HEK293 (cell line): ENCODE measurements at regions not wholly inside any gene's neighbourhood (a gene's known extent, or its start where the extent isn't known, plus 50 kb on each side); places are given as distances from the start of the nearest gene placed in this dataset.

Source experiments
- GLI4 ChIP-seq: fragments of 450-650 bp; formaldehyde crosslinking; IDR thresholded peaks from 2 replicates; pipeline ENCODE4 v1.5.1; 2016; ENCODE audit warnings: missing biosample characterization, missing genetic modification characterization
- KLF17 ChIP-seq: fragments of 450-650 bp; formaldehyde crosslinking; IDR thresholded peaks from 2 replicates; pipeline ENCODE4 v1.5.1; 2016; ENCODE audit warnings: missing biosample characterization, missing genetic modification characterization
- MZF1 ChIP-seq: fragments of 450-650 bp; formaldehyde crosslinking; IDR thresholded peaks from 2 replicates; pipeline ENCODE4 v1.5.1; 2017; ENCODE audit warnings: missing biosample characterization, missing genetic modification characterization, borderline replicate concordance
- TRIM28 ChIP-seq: IDR thresholded peaks from 2 replicates; pipeline ENCODE4 v1.6.1; 2011; ENCODE audit warnings: low read length, control low read depth, borderline replicate concordance
- ZBTB10 ChIP-seq: fragments of 450-650 bp; formaldehyde crosslinking; IDR thresholded peaks from 2 replicates; pipeline ENCODE4 v1.5.1; 2016; ENCODE audit warnings: missing biosample characterization, missing genetic modification characterization
- ZBTB49 ChIP-seq: fragments of 450-650 bp; formaldehyde crosslinking; IDR thresholded peaks from 2 replicates; pipeline ENCODE4 v1.5.1; 2016; ENCODE audit warnings: missing biosample characterization, missing genetic modification characterization, low read depth
- ZBTB7A ChIP-seq: fragments of 450-650 bp; formaldehyde crosslinking; IDR thresholded peaks from 2 replicates; pipeline ENCODE4 v1.5.1; 2016; ENCODE audit warnings: low read depth, missing biosample characterization, missing genetic modification characterization
- ZNF112 ChIP-seq: fragments of 450-650 bp; formaldehyde crosslinking; IDR thresholded peaks from 2 replicates; pipeline ENCODE4 v1.5.0; 2017; ENCODE audit warnings: missing biosample characterization, missing genetic modification characterization
- ZNF132 ChIP-seq: fragments of 450-650 bp; formaldehyde crosslinking; IDR thresholded peaks from 2 replicates; pipeline ENCODE4 v1.5.1; 2017; ENCODE audit warnings: missing biosample characterization, missing genetic modification characterization, borderline replicate concordance
- ZNF157 ChIP-seq: fragments of 450-650 bp; formaldehyde crosslinking; IDR thresholded peaks from 2 replicates; pipeline ENCODE4 v1.5.1; 2016; ENCODE audit warnings: missing biosample characterization, missing genetic modification characterization
- ZNF18 ChIP-seq: fragments of 450-650 bp; formaldehyde crosslinking; IDR thresholded peaks from 2 replicates; pipeline ENCODE4 v1.5.1; 2016; ENCODE audit warnings: missing biosample characterization, missing genetic modification characterization
- ZNF214 ChIP-seq: fragments of 450-650 bp; formaldehyde crosslinking; IDR thresholded peaks from 2 replicates; pipeline ENCODE4 v1.5.1; 2017; ENCODE audit warnings: missing biosample characterization, mild to moderate bottlenecking, missing genetic modification characterization, borderline replicate concordance
- ZNF223 ChIP-seq: fragments of 450-650 bp; formaldehyde crosslinking; IDR thresholded peaks from 2 replicates; pipeline ENCODE4 v1.5.1; 2016; ENCODE audit warnings: missing biosample characterization, missing genetic modification characterization
- ZNF24 ChIP-seq: fragments of 450-650 bp; formaldehyde crosslinking; IDR thresholded peaks from 2 replicates; pipeline ENCODE4 v1.5.1; 2016; ENCODE audit warnings: missing biosample characterization, missing genetic modification characterization
- ZNF311 ChIP-seq: fragments of 450-650 bp; formaldehyde crosslinking; IDR thresholded peaks from 2 replicates; pipeline ENCODE4 v1.5.1; 2017; ENCODE audit warnings: missing biosample characterization, missing genetic modification characterization, borderline replicate concordance
- ZNF37A ChIP-seq: fragments of 450-650 bp; IDR thresholded peaks from 2 replicates; pipeline ENCODE4 v1.5.1; 2018; ENCODE audit warnings: missing biosample characterization, missing genetic modification characterization
- ZNF501 ChIP-seq: fragments of 450-650 bp; formaldehyde crosslinking; IDR thresholded peaks from 2 replicates; pipeline ENCODE4 v1.5.1; 2016; ENCODE audit warnings: missing biosample characterization, missing genetic modification characterization
- ZNF518A ChIP-seq: fragments of 450-650 bp; formaldehyde crosslinking; conservative IDR thresholded peaks from 2 replicates; pipeline ENCODE4 v1.5.1; 2016; ENCODE audit warnings: low read depth, missing biosample characterization, missing genetic modification characterization
- ZNF544 ChIP-seq: fragments of 450-650 bp; formaldehyde crosslinking; IDR thresholded peaks from 2 replicates; pipeline ENCODE4 v1.5.0; 2017; ENCODE audit warnings: missing biosample characterization, missing genetic modification characterization
- ZNF658 ChIP-seq: fragments of 450-650 bp; formaldehyde crosslinking; IDR thresholded peaks from 2 replicates; pipeline ENCODE4; 2016; ENCODE audit warnings: missing biosample characterization, missing genetic modification characterization
- ZNF670 ChIP-seq: fragments of 450-650 bp; formaldehyde crosslinking; IDR thresholded peaks from 2 replicates; pipeline ENCODE4 v1.5.1; 2016; ENCODE audit warnings: missing biosample characterization, missing genetic modification characterization, low read depth
- ZNF692 ChIP-seq: fragments of 450-650 bp; formaldehyde crosslinking; IDR thresholded peaks from 2 replicates; pipeline ENCODE4 v1.5.1; 2016; ENCODE audit warnings: missing biosample characterization, missing genetic modification characterization
- ZNF776 ChIP-seq: fragments of 450-650 bp; formaldehyde crosslinking; IDR thresholded peaks from 2 replicates; pipeline ENCODE4 v1.5.0; 2017; ENCODE audit warnings: missing biosample characterization, missing genetic modification characterization, borderline replicate concordance

GRCh38 chr18:59052965-59053820, 86.5 kb upstream of the SEC11C start (continued):
- no peak for TF ChIP-seq ZBTB49 (tag by site-specific recombination)
- TF ChIP-seq ZNF18 (tag by site-specific recombination) = peak; percentile 82
- no peak for TF ChIP-seq ZNF658 (tag by site-specific recombination)
- TF ChIP-seq ZNF37A = no peak
- no peak for TF ChIP-seq ZNF214 (tag by site-specific recombination)
- TF ChIP-seq MZF1 = no peak
- TF ChIP-seq ZNF501 (tag by site-specific recombination) = no peak
- TF ChIP-seq ZNF518A (tag by site-specific recombination) = no peak
- no peak for TF ChIP-seq ZNF311 (tag by site-specific recombination)
- no peak for TF ChIP-seq ZNF132
- TF ChIP-seq ZBTB7A (tag by site-specific recombination) = no peak
- no peak for TF ChIP-seq GLI4 (tag by site-specific recombination)
- TF ChIP-seq ZBTB10 = no peak
- TF ChIP-seq ZNF692 (tag by site-specific recombination) = no peak
- TF ChIP-seq ZNF670 = no peak
- no peak for TF ChIP-seq ZNF223 (tag by site-specific recombination)
- TF ChIP-seq KLF17 (tag by site-specific recombination) = no peak
- no peak for TF ChIP-seq ZNF24 (tag by site-specific recombination)
- TF ChIP-seq ZNF157 = no peak
- TF ChIP-seq ZNF112 = no peak
- TF ChIP-seq ZNF544 (tag by site-specific recombination) = no peak
- TF ChIP-seq ZNF776 (tag by site-specific recombination) = peak; percentile 40; the same call in 1 of the 2 replicates
- TF ChIP-seq TRIM28 = no peak
